ENCODE measurements at regions not wholly inside any gene's neighbourhood (a gene's known extent, or its start where the extent isn't known, plus 50 kb on each side); places are given as distances from the start of the nearest gene placed in this dataset.

GRCh38 chr14:83885837-83886293, 1644.1 kb upstream of the FLRT2 start:
- TF ChIP-seq FOXP2 (optimal IDR thresholded peaks at IDR 0.05; ENCODE audit: borderline replicate concordance, extremely low read depth, extremely low read length, insufficient read depth) (no peak), POLR2AphosphoS5 (IDR thresholded peaks at IDR 0.05; ENCODE audit: low read depth, low read length) (no peak), SIN3A (IDR thresholded peaks at IDR 0.05; ENCODE audit: borderline replicate concordance, insufficient read depth, low read length) (no peak), REST (IDR thresholded peaks at IDR 0.05; ENCODE audit: insufficient read depth in 1 of 2, low read depth in 2 of 2, low read length in 2 of 2) (no peak), TAF1 (IDR thresholded peaks at IDR 0.05; ENCODE audit: borderline replicate concordance, insufficient read depth, low read length) (no peak)

GRCh38 chr14:83887866-83888265, 1642.1 kb upstream of the FLRT2 start:
- TF ChIP-seq REST (IDR thresholded peaks at IDR 0.05; ENCODE audit: insufficient read depth in 1 of 2, low read depth in 2 of 2, low read length in 2 of 2) (no peak), SIN3A (IDR thresholded peaks at IDR 0.05; ENCODE audit: borderline replicate concordance, insufficient read depth, low read length) (no peak), FOXP2 (optimal IDR thresholded peaks at IDR 0.05; ENCODE audit: borderline replicate concordance, extremely low read depth, extremely low read length, insufficient read depth) (no peak), POLR2AphosphoS5 (IDR thresholded peaks at IDR 0.05; ENCODE audit: low read depth, low read length) (no peak), TAF1 (IDR thresholded peaks at IDR 0.05; ENCODE audit: borderline replicate concordance, insufficient read depth, low read length) (no peak)

GRCh38 chr14:83893447-83893846, 1636.5 kb upstream of the FLRT2 start:
- no peak for TF ChIP-seq REST (IDR thresholded peaks at IDR 0.05; ENCODE audit: insufficient read depth in 1 of 2, low read depth in 2 of 2, low read length in 2 of 2)
- no peak for TF ChIP-seq FOXP2 (optimal IDR thresholded peaks at IDR 0.05; ENCODE audit: borderline replicate concordance, extremely low read depth, extremely low read length, insufficient read depth)
- no peak for TF ChIP-seq POLR2AphosphoS5 (IDR thresholded peaks at IDR 0.05; ENCODE audit: low read depth, low read length)
- TF ChIP-seq SIN3A (IDR thresholded peaks at IDR 0.05; ENCODE audit: borderline replicate concordance, insufficient read depth, low read length), result no peak
- TF ChIP-seq TAF1 (IDR thresholded peaks at IDR 0.05; ENCODE audit: borderline replicate concordance, insufficient read depth, low read length), result no peak

- TF ChIP-seq TAF1 (IDR thresholded peaks at IDR 0.05; ENCODE audit: borderline replicate concordance, insufficient read depth, low read length) (no peak), REST (IDR thresholded peaks at IDR 0.05; ENCODE audit: insufficient read depth in 1 of 2, low read depth in 2 of 2, low read length in 2 of 2) (no peak), SIN3A (IDR thresholded peaks at IDR 0.05; ENCODE audit: borderline replicate concordance, insufficient read depth, low read length) (no peak), FOXP2 (optimal IDR thresholded peaks at IDR 0.05; ENCODE audit: borderline replicate concordance, extremely low read depth, extremely low read length, insufficient read depth) (no peak), POLR2AphosphoS5 (IDR thresholded peaks at IDR 0.05; ENCODE audit: low read depth, low read length) (no peak)
These were observed 1635.4 kb upstream of the FLRT2 start for GRCh38 chr14:83894568-83894967.

- TF ChIP-seq POLR2AphosphoS5 (IDR thresholded peaks at IDR 0.05; ENCODE audit: low read depth, low read length), result no peak
- no peak for TF ChIP-seq REST (IDR thresholded peaks at IDR 0.05; ENCODE audit: insufficient read depth in 1 of 2, low read depth in 2 of 2, low read length in 2 of 2)
- TF ChIP-seq SIN3A (IDR thresholded peaks at IDR 0.05; ENCODE audit: borderline replicate concordance, insufficient read depth, low read length), result no peak
These were observed 1630.2 kb upstream of the FLRT2 start for GRCh38 chr14:83899706-83900105.
